ENCODE measurements at regions not wholly inside any gene's neighbourhood (a gene's known extent, or its start where the extent isn't known, plus 50 kb on each side); places are given as distances from the start of the nearest gene placed in this dataset.

DNA sequence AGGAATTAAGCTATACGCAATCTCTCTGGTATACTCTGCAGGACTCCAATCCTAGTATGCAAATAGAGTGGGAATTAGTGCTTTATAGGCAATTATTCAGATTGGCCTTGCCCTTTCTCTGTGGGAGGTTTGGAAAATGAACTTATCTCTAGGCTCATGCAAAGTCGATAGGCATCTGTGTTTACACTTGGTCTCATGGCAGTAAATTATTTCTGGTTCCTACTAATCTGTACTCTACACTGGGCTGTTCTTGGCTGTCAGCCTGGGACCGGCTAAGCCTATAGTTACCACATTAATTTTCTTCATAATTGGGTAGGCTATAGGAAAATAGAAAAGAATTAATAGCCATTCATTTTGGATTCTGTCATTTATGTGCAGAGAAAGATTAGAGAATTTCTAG, 544.6 kb downstream of the AMY1C start:
- no peaks in the 10 kb centered on the region for H3K79me1 ChIP-seq (replicated peaks; ENCODE audit: low read length, poor library complexity, severe bottlenecking)
- WGBS, result 0% methylated on average over 1 of the region's 3 CpGs

GRCh38 chr1:104295511-104295910, 545.8 kb downstream of the AMY1C start:
- Histone ChIP-seq H3K9me3 (ENCODE audit: control insufficient read depth, low read length) (peaks cover 11% of the 10 kb centered on the region), H4K91ac (ENCODE audit: low read length) (no peak overlapping the region), H3K14ac (ENCODE audit: low read length in 2 of 2) (no peak overlapping the region), H3K36me3 (ENCODE audit: control insufficient read depth in 1 of 2, insufficient read depth in 2 of 2, low read depth in 1 of 2, low read length in 2 of 2) (no peaks in the 10 kb centered on the region), H3K4ac (ENCODE audit: low read depth in 1 of 2, low read length in 2 of 2) (no peak overlapping the region), H2BK15ac (ENCODE audit: low read depth, poor library complexity, severe bottlenecking) (peak overlapping the region; percentile 69), H2BK12ac (ENCODE audit: low read length in 2 of 2) (no peak overlapping the region), H2BK120ac (ENCODE audit: low read depth, low read length) (no peak overlapping the region), H2BK5ac (ENCODE audit: low read depth, low read length, poor library complexity, severe bottlenecking) (no peak overlapping the region), H3K23ac (ENCODE audit: low read length in 2 of 2) (no peak overlapping the region), H4K8ac (ENCODE audit: low read length) (no peak overlapping the region), H3K27me3 (ENCODE audit: control insufficient read depth in 1 of 2, insufficient read depth in 1 of 2, low read length in 2 of 2) (no peaks in the 10 kb centered on the region), H2AK5ac (ENCODE audit: low read length, severe bottlenecking) (no peak overlapping the region), H3K4me1 (ENCODE audit: control insufficient read depth, insufficient read depth, low read depth, low read length) (no peaks in the 10 kb centered on the region), H3K79me1 (replicated peaks; ENCODE audit: low read length, poor library complexity, severe bottlenecking) (no peaks in the 10 kb centered on the region), H3K4me2 (ENCODE audit: low read length, poor library complexity, severe bottlenecking) (no peak overlapping the region), H3K9ac (ENCODE audit: low read length) (no peak overlapping the region), H3K4me3 (ENCODE audit: insufficient read depth in 1 of 2, low read depth in 1 of 2, low read length in 2 of 2) (no peak overlapping the region), H3K27ac (ENCODE audit: low read length, poor library complexity, severe bottlenecking) (no peak overlapping the region), H2AFZ (ENCODE audit: low read depth, low read length) (no peak overlapping the region), H3K18ac (ENCODE audit: low read depth in 1 of 2, low read length in 2 of 2) (no peak overlapping the region)
- no peak for DNase-seq
- 68% methylated on average over 3 of the region's 3 CpGs for WGBS

More for the DNA sequence above, 544.6 kb downstream of the AMY1C start:
- peak; percentile 20 for DNase-seq
- no peak overlapping the region for H2BK12ac ChIP-seq (ENCODE audit: low read length in 2 of 2)
- H2BK15ac ChIP-seq (ENCODE audit: low read depth, poor library complexity, severe bottlenecking), result no peak overlapping the region
- no peak overlapping the region for H2BK5ac ChIP-seq (ENCODE audit: low read depth, low read length, poor library complexity, severe bottlenecking)
- no peak overlapping the region for H3K23ac ChIP-seq (ENCODE audit: low read length in 2 of 2)
- H3K14ac ChIP-seq (ENCODE audit: low read length in 2 of 2), result no peak overlapping the region
- H3K4me2 ChIP-seq (ENCODE audit: low read length, poor library complexity, severe bottlenecking), result no peak overlapping the region
- H3K36me3 ChIP-seq (ENCODE audit: control insufficient read depth in 1 of 2, insufficient read depth in 2 of 2, low read depth in 1 of 2, low read length in 2 of 2), result no peaks in the 10 kb centered on the region
- H2AFZ ChIP-seq (ENCODE audit: low read depth, low read length), result no peak overlapping the region
- no peak overlapping the region for H3K4ac ChIP-seq (ENCODE audit: low read depth in 1 of 2, low read length in 2 of 2)
- no peak overlapping the region for H3K9ac ChIP-seq (ENCODE audit: low read length)
- H3K27ac ChIP-seq (ENCODE audit: low read length, poor library complexity, severe bottlenecking), result no peak overlapping the region
- no peak overlapping the region for H3K18ac ChIP-seq (ENCODE audit: low read depth in 1 of 2, low read length in 2 of 2)
- peaks cover 11% of the 10 kb centered on the region for H3K9me3 ChIP-seq (ENCODE audit: control insufficient read depth, low read length)
- no peak overlapping the region for H4K91ac ChIP-seq (ENCODE audit: low read length)
- H2BK120ac ChIP-seq (ENCODE audit: low read depth, low read length), result no peak overlapping the region
- no peak overlapping the region for H3K4me3 ChIP-seq (ENCODE audit: insufficient read depth in 1 of 2, low read depth in 1 of 2, low read length in 2 of 2)
- H2AK5ac ChIP-seq (ENCODE audit: low read length, severe bottlenecking), result no peak overlapping the region
- no peak overlapping the region for H4K8ac ChIP-seq (ENCODE audit: low read length)
- no peaks in the 10 kb centered on the region for H3K27me3 ChIP-seq (ENCODE audit: control insufficient read depth in 1 of 2, insufficient read depth in 1 of 2, low read length in 2 of 2)
- no peaks in the 10 kb centered on the region for H3K4me1 ChIP-seq (ENCODE audit: control insufficient read depth, insufficient read depth, low read depth, low read length)

DNA sequence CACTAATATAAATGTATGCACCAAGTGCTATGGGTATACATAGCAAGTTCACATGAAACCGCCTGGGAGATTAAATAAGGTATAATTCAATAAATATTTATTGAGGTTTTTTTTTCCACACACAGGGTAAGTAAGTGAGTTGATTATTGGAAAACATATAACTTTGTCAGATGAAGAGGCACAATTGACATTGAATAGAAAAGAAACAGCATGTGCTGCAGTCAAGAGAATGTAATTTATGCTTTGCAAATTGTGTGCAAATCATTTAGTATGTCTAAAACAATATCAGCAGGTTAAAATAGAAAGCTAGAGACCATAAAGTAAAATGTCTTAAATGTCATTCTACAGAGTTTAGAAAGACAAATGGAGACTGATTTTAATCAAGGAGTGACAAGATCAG, 560.0 kb downstream of the AMY1C start:
- no peak overlapping the region for H3K23ac ChIP-seq (ENCODE audit: low read length in 2 of 2)
- H3K9me3 ChIP-seq (ENCODE audit: control insufficient read depth, low read length), result peaks cover 3% of the 10 kb centered on the region
- no peak overlapping the region for H2BK15ac ChIP-seq (ENCODE audit: low read depth, poor library complexity, severe bottlenecking)
- WGBS, result 92% methylated on average over 1 of the region's 1 CpG
- no peak overlapping the region for H2BK5ac ChIP-seq (ENCODE audit: low read depth, low read length, poor library complexity, severe bottlenecking)
- no peak overlapping the region for H2BK12ac ChIP-seq (ENCODE audit: low read length in 2 of 2)
- H3K27me3 ChIP-seq (ENCODE audit: control insufficient read depth in 1 of 2, insufficient read depth in 1 of 2, low read length in 2 of 2), result no peaks in the 10 kb centered on the region
- no peaks in the 10 kb centered on the region for H3K79me1 ChIP-seq (replicated peaks; ENCODE audit: low read length, poor library complexity, severe bottlenecking)
- no peak overlapping the region for H3K4me2 ChIP-seq (ENCODE audit: low read length, poor library complexity, severe bottlenecking)
- no peak overlapping the region for H2AK5ac ChIP-seq (ENCODE audit: low read length, severe bottlenecking)
- no peak overlapping the region for H3K4ac ChIP-seq (ENCODE audit: low read depth in 1 of 2, low read length in 2 of 2)
- H3K27ac ChIP-seq (ENCODE audit: low read length, poor library complexity, severe bottlenecking), result no peak overlapping the region
- no peak overlapping the region for H4K91ac ChIP-seq (ENCODE audit: low read length)
- no peak overlapping the region for H2AFZ ChIP-seq (ENCODE audit: low read depth, low read length)
- H2BK120ac ChIP-seq (ENCODE audit: low read depth, low read length), result no peak overlapping the region
- DNase-seq, result no peak
- no peaks in the 10 kb centered on the region for H3K36me3 ChIP-seq (ENCODE audit: control insufficient read depth in 1 of 2, insufficient read depth in 2 of 2, low read depth in 1 of 2, low read length in 2 of 2)
- no peak overlapping the region for H3K18ac ChIP-seq (ENCODE audit: low read depth in 1 of 2, low read length in 2 of 2)
- no peak overlapping the region for H3K4me3 ChIP-seq (ENCODE audit: insufficient read depth in 1 of 2, low read depth in 1 of 2, low read length in 2 of 2)
- H3K14ac ChIP-seq (ENCODE audit: low read length in 2 of 2), result no peak overlapping the region
- no peaks in the 10 kb centered on the region for H3K4me1 ChIP-seq (ENCODE audit: control insufficient read depth, insufficient read depth, low read depth, low read length)
- no peak overlapping the region for H4K8ac ChIP-seq (ENCODE audit: low read length)
- no peak overlapping the region for H3K9ac ChIP-seq (ENCODE audit: low read length)

- no peak overlapping the region for H3K4ac ChIP-seq (ENCODE audit: low read depth in 1 of 2, low read length in 2 of 2)
- H2BK12ac ChIP-seq (ENCODE audit: low read length in 2 of 2), result no peak overlapping the region
- no peak overlapping the region for H3K9ac ChIP-seq (ENCODE audit: low read length)
- H2BK5ac ChIP-seq (ENCODE audit: low read depth, low read length, poor library complexity, severe bottlenecking), result no peak overlapping the region
- no peak overlapping the region for H3K23ac ChIP-seq (ENCODE audit: low read length in 2 of 2)
- H3K27me3 ChIP-seq (ENCODE audit: control insufficient read depth in 1 of 2, insufficient read depth in 1 of 2, low read length in 2 of 2), result no peaks in the 10 kb centered on the region
- H3K4me2 ChIP-seq (ENCODE audit: low read length, poor library complexity, severe bottlenecking), result no peak overlapping the region
- no peak overlapping the region for H2AK5ac ChIP-seq (ENCODE audit: low read length, severe bottlenecking)
- H3K4me3 ChIP-seq (ENCODE audit: insufficient read depth in 1 of 2, low read depth in 1 of 2, low read length in 2 of 2), result no peak overlapping the region
- no peak for DNase-seq
- H4K91ac ChIP-seq (ENCODE audit: low read length), result no peak overlapping the region
- no peaks in the 10 kb centered on the region for H3K4me1 ChIP-seq (ENCODE audit: control insufficient read depth, insufficient read depth, low read depth, low read length)
- no peak overlapping the region for H4K8ac ChIP-seq (ENCODE audit: low read length)
- no peaks in the 10 kb centered on the region for H3K79me1 ChIP-seq (replicated peaks; ENCODE audit: low read length, poor library complexity, severe bottlenecking)
- no peak overlapping the region for H3K14ac ChIP-seq (ENCODE audit: low read length in 2 of 2)
- H3K27ac ChIP-seq (ENCODE audit: low read length, poor library complexity, severe bottlenecking), result no peak overlapping the region
- H2BK120ac ChIP-seq (ENCODE audit: low read depth, low read length), result no peak overlapping the region
- WGBS, result 80% methylated on average over 2 of the region's 2 CpGs
- H3K9me3 ChIP-seq (ENCODE audit: control insufficient read depth, low read length), result peaks cover 3% of the 10 kb centered on the region
- H2BK15ac ChIP-seq (ENCODE audit: low read depth, poor library complexity, severe bottlenecking), result no peak overlapping the region
- no peak overlapping the region for H3K18ac ChIP-seq (ENCODE audit: low read depth in 1 of 2, low read length in 2 of 2)
- no peaks in the 10 kb centered on the region for H3K36me3 ChIP-seq (ENCODE audit: control insufficient read depth in 1 of 2, insufficient read depth in 2 of 2, low read depth in 1 of 2, low read length in 2 of 2)
- H2AFZ ChIP-seq (ENCODE audit: low read depth, low read length), result no peak overlapping the region
Observed at GRCh38 chr1:104315823-104316222, 566.1 kb downstream of the AMY1C start.
